HG03039 (cell line): ENCODE measurements at regions not wholly inside any gene's neighbourhood (a gene's known extent, or its start where the extent isn't known, plus 50 kb on each side); places are given as distances from the start of the nearest gene placed in this dataset.

Source experiments
- ATAC-seq: cut with Tn5 transposase; IDR thresholded peaks from one replicate; pipeline ENCODE4 v1.9.1; 2021; ENCODE audit warnings: mild to moderate bottlenecking, moderate library complexity; ENCODE audit not compliant: unreplicated experiment

DNA sequence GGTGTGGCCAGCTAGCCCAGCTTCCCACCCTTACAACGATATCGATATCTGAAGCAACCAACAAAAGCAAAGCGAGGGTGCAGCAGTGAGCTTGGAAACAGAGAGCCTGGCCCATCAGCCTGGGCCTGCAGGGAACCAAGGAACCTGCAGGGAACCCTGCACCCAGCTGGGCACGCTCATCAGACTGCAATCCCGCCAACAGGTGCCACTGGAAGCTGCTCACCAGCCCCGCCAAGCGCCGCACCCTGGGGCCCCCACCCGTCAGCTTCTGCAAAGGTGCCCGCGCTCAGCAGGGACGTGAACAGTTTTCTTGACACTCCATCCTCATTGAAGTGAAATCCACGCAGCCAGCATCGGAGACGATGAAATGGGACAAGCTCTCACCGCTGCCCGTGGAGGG lies 250.7 kb downstream of the RBFOX3 start:
- no peak for ATAC-seq

DNA sequence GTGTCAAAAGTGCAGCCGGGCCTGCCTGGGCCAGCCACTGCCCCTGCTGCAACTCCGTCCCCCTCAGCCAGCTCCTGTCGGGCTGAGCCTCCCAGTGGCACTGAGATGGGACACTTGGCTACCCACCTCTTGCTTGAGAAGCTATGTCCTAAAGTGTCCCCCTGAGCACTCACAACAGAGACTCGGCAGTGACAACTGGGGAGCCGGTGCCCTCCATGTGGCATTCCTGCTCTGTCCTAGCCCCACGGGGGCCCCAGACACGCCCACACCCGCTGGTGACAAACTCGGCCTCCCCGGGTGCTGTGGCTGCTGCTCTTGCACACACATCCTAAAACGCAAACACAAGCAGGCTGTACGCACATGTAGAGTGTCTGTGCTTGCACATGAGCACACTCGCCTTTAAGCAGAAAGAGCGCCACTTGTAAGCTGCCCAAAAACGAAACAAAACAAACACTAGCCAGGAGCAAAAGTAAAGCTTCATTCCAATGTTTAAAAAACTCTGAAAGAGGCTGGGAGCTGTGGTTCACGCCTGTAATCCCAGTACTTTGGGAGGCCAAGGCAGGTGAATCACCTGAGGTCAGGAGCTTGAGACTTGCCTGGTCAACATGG lies 253.9 kb downstream of the RBFOX3 start:
- ATAC-seq = no peak

DNA sequence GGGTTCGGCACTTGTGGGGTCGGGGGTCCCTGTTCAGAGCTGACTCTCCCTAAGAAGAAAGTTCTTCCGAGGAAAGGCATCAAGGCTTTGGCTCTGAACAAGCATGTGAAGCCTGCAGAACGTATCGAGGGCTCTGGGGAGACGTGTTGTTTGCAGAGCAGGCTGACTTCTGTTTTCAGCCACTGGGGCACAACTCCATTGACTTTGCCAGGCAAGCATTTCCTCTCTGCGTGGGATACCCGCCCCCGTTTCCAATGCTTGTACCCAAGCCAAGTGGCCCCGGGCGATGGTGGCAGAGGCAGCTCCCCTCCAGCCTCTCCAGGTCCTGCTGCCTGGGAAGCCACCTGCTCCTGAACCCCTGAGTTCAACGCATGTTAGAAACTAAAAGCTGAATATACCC lies 255.7 kb downstream of the RBFOX3 start:
- ATAC-seq = no peak

DNA sequence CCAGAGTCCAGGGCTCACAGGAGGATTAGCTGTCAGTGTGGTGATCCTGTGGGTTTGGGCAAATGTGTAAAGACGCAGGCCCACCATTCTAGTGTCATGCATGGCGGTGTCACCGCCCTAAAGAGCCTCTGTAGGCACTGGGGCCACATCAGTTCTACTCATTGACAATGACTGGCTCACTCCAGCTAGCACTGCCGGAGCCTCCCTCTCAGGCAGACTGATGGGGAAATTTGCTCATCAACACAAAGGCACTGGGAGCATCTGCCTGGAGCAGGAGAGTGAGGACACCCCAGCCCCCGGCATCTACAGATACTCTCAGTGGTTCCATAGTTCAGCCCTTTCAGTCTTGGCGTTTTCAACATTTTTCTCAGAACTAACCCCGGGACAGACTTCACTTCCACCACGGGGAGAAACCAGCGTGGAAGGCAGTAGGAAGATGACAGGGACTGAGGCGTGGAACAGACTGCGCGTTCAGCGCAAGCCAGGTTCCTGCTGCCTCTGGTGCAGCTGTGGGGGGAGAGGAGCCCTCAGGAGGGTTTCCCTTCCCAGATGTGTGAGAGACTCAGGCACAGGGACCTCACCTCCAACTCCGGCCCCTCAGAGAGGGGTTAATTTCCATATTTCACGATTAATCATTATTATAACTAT lies 256.6 kb downstream of the RBFOX3 start:
- no peak for ATAC-seq

DNA sequence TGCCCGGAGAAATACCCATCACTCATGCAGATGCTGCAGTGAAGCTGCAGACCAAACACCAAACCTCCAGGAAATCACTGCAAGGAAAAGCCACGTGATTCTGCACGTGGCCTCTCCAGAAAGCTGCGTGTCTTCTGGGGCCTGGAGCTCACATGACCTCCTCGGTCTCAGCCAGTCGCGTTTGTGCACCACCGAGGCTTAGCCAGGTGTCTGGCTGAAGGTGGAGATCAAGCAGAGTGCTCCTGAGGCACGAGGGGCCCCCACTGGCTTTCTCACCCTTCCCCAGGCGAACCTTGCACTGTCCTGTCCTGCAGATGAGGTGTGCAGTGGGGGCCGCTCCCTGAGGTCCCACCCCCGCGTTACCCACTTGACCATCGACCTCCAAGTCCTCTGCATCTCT lies 257.3 kb downstream of the RBFOX3 start:
- no peak for ATAC-seq

DNA sequence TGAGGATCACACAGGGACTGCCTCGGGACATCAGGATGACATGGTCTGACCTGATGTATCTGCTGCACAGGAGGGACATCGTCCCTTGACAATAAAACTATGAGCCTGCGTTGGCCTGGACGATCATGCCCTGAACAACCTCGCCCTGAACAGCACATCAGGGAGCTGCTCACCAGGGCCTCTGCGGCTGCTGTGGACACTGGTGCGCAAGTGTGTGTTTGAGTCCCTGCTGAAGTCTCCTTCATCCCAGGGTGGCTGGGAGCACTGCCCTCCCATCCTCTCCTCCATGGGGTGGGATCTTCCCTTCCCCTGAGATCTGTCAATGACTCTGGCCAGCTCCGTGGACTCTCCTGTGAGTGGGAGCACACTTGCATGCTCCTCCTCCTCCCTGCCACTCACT lies 257.8 kb downstream of the RBFOX3 start:
- ATAC-seq = no peak

DNA sequence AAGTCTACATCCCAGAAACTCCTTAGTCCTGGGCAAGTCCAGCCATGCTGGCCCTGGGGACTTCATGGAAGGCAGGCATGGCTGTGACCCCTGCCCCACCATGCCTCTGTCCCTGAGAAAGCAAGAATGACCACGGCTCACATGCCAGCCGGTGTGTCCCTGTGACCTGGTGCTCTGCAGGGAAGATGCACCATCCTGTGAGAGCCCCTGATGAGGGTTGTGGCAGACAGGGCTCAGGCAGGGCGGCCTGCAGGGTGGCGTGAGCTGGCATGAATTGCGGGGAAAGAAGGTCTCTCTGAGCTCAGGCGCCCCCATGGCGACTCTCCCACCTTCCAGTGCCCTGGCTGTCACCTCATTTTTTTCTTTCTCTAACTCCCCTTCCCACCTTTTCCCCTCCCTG lies 260.3 kb downstream of the RBFOX3 start:
- ATAC-seq = no peak

DNA sequence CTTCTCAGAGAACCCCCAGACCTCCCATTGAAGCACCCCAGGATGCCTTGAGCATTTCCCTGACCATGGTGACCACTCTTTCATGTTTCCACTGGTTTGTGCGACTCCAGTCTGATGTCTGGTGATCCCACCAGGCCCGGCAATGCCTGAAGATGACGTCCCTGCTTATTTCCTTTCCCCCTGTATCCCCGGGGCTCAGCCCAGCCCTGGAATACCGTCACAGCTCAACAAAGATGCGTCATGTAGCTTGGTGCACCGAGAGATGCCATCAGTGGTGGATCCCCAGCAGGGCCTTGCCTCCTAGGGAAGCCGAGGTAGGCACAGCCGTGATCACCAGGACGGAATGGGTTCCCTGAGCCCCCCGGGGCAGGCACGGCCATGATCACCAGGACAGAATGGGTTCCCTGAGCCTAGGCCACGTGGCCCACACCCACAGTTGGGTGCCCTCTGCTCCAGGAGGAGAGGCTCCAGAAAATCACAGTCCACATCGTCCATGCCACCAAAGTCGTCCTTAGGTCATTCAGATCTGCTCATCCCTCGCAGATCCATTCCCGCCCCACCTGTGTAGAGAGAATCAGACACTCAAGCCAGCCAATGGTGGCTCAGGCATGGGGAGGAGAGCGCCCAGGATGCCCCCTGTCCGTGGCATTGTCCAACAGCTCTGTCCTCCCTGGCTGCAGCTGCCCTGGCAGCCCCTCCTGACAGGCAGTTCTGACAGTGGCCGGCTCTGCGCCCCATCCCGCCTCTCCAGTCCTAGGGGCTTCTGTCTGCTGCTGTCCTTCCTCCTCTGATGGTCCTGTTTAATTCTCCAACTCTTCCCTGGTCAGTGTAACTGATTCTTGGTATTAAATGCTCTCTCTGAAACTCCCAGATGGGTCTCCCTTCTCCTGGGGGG lies 261.1 kb downstream of the RBFOX3 start:
- no peak for ATAC-seq

DNA sequence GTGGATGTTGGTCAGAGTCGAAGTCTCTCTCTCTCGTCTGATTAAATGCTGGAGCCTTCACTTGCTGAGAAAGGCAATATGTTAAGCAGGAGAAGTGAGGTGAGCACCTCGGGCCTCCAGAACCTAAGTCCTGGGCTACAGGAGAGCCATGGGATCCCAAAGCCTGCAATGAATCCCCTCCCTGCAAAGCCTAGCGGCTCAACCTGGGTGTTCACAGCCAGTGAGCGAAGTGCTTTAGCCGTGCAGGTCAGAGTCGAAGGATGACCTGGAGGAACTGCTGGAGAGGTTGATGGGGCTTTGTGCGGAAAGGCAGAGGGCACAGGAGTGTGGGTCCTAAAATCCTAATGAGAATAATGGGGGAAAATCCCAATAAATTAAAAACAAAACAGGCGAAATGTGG lies 267.8 kb downstream of the ENGASE start:
- no peak for ATAC-seq

DNA sequence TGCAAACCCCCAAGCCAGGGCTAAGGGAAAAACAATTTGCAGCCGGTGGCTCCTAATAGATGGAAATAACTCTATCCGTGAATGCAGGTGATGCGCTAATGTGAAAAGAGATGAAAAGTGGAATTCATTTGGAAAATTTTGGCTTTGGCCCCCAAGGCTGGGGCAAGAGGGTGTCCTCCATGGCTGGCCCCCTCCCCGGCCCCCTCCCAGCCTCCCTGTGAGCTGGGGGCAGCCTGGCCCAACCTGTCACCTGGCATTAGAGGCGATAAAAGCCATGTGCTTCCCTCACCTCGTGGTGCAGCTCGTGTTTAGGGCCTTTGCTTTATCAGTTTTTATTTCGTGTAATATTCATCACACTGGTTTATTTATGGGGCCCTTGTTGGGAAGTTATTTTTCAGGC lies 267.2 kb downstream of the ENGASE start:
- no peak for ATAC-seq

DNA sequence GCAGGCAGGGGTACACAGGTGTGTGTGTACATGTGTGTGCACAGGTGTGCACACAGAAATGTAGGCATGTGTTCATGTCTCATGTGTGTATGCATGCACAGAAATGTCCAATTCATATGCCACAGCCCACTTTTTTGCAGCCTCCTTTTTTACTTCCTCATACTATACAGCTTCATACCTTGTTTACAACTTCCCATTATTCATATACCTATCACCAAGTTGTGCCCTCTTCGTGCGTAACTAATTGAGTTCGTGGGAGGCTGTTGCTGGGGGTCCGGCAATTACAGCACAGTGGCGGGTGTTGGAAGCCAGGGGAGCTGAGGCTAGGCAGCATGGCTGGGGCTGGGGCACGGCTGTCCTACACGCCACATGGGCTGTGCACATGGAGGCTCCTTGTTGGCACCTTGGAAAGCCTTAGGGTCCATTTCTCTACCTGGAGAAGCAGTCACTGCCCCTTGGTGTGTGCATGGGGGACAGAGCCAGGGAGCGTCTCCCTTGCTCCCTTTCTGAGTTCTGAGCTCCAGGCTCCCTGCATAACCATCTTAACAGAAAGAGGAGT lies 266.7 kb downstream of the ENGASE start:
- ATAC-seq = peak; percentile 1

DNA sequence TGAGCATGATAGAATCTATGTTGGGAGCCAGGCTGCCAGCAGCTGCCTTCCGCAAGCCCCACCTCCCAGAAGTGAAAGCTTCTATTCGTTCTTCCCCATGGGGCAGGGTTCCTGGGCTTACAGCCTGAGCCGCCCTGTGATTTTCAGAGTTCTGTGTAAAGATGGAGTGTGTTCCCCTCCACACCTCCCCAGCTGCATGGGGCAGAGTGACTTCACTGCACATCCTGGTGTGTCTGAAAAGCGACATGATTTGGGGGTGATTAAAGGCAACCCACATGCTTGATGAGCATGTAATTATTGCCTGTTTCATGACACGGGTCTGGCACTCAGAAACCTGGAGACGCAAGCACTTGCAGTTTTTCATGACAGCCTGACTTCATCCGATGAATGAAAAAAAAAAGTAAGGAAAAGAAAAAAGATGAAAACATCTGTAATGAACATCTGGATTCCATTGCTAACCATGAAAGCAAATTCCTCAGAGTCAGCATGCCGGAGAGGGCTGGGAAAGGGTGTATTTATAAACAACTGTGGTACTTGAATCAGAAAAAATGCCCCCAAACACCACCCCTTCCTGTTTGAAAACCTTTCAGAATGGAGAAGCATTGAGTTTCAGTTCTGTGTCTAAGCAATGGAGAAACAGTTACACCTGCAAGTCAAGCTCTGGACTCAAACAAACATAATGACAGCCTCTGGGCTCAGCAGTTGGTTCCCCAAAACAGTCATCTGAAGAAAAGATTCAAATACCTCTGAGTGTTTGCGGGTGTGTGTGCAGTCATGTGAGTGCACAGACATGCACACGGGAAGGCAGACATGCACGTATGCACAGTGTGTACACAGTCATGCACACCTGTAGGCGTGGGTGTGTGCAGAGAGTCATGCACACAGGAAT lies 266.0 kb downstream of the ENGASE start:
- peak; percentile 69 for ATAC-seq

DNA sequence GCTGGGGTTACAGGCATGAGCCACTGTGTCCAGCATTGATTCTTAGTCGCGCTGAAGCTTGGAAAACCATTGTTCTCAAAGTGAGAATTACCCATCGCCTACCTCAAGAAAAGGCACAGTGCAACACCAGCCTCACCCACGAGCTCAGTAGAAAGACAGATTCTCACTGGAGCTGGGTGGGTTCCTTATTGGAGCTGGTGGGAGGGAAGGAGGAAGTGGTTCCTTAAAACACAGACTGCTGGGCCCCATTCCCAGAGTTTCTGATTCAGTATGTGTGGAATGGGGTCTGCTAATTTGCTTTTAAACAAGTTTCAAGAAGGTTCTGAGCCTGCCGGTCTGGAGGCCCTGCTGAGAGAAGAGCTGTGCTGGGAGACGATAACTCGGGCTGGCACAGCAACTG lies 264.7 kb downstream of the ENGASE start:
- ATAC-seq = no peak

DNA sequence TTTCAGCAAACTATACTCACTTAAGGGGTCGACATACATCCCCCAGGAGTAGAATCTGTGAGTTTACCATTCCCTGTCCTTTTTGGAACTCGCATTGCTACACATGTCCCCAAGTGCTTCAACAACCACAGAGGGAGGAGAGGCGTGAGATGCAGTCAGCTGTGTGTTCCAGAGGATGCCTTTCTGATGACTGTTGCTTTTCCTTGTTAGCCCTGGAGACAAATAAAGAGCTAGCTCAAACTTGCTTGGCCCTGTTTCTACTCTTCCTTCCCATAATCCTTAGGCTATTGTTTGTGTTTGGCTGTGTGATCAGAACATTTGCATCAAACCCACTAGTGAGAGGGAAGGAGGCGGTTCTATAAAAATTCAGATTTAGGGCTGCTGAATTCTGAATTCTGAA lies 264.0 kb downstream of the ENGASE start:
- no peak for ATAC-seq

DNA sequence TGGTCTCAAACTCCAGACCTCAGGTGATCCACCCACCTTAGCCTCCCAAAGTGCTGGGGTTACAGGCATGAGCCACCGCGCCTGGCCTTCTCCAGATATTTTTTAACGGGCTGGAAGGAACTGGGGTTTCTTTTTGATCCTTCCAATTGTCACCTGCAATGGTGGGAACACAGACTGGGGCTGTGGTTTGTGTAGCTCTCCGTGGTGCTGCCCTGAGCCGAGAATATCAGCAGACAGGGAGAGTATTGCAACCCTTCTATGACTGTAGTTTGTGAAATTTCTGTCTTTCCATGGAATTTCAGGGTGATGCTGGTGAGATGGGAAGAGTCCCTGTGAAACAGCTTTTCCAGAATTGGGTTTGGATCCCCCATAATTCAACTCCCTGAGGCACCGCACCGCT lies 263.5 kb downstream of the ENGASE start:
- no peak for ATAC-seq

DNA sequence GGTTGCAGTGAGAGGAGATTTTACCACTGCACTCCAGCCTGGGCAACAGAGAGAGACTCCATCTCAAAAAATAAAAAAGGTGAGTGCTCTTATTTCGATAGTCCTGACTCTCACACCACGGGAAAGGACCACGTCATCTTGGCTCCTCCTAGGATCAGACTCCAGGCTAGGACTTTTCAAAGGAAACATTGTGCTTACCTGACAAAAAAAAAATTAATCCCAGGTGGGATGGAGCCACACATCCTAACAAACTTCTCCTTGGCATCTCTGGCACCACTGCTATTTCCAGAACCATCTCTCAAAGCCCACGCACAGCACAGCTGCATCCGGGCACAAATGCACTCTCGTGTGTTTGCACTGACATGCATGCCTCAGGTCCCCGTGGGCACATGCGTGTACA lies 262.4 kb downstream of the ENGASE start:
- ATAC-seq = no peak

DNA sequence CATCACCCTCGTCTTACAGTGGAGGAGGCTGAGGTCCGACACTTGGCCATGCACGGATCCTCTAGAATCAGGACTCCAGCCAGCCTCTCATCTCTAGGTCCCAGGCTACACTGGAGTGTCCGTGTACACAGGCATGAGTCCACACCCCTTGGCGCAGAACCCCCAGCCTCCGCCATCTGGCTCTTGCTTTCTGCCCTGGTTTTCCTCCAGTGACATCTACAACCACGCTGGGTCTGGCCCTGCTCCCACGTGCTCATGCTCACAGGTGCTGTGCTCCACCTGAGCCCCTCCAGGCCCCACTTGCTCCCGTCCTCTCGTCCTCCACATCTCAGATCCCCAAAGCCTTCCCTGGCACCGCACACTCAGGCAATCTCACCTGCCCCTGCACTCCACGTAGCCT lies 260.8 kb downstream of the ENGASE start:
- ATAC-seq = no peak

DNA sequence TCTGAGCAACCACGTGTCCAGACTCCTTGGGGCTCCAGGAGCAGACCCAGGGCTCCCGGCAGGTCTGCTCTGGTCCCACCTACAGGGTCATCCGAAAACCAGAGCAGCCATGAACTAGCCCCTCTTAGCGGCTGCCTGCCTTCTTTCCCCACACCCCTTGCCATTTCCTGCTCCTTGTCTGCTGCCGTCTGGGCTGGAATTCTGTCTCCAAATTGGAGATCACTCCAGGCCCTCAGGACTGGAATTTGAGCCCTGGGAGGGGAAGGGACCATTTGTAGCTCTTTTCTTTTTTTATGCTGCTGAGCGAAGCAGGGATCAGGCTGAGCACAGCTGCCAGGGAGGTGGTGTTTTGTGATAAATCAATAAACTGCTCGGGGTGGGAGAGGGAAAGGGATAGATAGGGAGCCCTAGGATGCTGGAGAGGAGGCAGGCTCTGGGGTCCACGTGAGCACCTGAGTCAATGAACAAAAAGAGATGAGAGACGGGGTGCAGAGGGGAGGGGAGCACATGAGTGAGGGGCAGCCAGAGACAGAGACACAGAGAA lies 257.5 kb downstream of the ENGASE start:
- no peak for ATAC-seq

DNA sequence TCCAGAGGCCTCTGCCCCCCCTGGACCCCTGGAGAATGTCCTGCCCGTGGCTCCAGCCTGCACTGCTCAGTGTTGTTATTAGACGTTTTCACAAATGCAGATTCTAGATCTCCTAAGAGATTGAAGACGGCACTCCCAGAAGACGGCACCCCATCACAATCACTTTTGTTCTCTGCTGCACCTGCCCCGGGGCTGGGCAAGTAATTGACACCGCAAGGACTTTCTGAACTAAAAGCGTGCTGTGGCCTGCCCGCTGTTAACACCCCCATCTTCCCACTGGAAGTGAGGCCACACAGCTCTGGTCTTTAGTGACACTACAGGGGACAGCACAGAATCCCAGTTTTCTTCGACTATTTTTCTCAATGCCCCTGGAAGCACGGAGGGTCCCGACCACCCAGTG lies 256.9 kb downstream of the ENGASE start:
- ATAC-seq = no peak

DNA sequence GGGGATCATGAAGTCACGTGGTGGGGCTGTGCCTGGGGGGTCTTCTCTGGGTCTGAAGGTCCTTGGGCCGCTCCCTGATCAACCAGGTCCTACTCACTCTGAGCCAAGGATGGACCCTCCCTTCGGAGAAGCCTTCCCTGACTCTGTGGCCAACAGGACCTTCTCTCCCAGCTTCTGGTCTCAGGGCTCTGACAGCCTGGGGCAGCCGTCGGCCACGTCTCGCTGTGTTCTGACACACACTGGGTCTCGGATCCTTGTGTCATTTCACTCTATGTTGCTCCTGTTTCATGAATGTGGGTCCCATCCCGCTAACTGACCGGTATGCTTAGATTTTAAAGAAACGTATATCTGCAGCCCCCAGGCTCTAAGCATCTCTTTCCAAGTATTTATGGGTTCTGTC lies 256.1 kb downstream of the ENGASE start:
- ATAC-seq = no peak

DNA sequence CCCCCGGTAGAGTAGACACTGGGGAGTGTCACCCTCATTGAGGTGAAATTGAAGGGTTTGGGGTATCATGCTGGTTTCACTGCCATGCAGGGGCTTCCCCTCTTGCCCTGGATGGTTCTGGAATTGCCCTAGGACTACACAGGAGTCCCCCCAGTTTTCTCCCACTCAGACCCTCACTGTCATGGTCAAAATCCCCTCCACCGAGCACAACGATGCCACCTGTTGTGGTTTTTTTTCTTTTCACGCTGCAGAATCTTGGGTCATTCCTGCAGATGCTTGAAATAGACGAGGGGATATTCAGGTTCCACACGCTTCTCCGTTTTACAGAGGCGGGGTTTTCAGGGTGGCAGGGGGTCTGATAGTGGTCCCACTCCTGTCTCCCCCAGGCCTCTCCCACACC lies 255.6 kb downstream of the ENGASE start:
- ATAC-seq = no peak
